GM21825 (cell line): ENCODE measurements at regions not wholly inside any gene's neighbourhood (a gene's known extent, or its start where the extent isn't known, plus 50 kb on each side); places are given as distances from the start of the nearest gene placed in this dataset.
"Not testable (repeated sequence)": the region's sequence is repeated elsewhere in the genome, so short reads cannot be mapped to it uniquely, and the experiment has no call there.

Experiments used
- ATAC-seq: cut with Tn5 transposase; IDR thresholded peaks from one replicate; pipeline ENCODE4 v1.9.1; 2021; ENCODE audit warnings: mild to moderate bottlenecking, moderate library complexity; ENCODE audit not compliant: unreplicated experiment

DNA sequence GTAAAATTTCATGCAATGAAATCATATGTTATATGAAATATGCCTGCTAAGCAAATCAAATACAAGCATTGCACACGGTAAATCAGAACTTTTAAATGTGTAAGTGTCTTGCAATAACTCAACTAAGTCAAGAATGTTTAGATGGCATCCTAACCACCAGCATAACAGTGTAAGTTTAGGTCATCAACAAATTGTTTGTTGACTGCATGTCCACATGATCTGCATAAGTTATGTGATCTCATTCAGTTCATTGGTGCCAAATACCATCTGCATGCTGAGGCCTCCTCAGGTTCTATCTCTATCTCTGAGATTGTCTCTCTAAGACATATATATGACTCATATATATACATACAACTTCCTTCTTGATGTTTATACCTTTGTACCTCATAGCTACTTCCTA is 159.6 kb upstream of the STK32A start:
- ATAC-seq = no peak

DNA sequence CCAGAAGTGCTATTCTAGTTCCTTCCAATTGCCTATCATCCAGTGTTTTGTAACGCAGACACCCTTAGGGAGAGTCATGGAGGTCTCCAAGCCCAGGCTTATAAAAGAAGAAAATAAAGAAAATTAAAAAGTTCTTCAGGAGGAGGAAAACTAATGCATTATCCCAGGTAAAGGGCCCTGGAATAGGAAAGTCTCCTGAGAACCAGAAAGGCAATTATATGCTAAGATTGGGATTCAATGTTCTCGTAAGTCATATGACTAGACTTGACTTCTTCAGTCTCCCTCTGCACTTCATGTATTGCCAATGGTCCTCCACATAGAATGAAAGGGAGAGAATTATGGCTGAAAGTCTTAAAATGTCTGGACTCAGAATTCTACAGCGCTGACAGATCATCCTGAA is 154.4 kb upstream of the STK32A start:
- no peak for ATAC-seq

GRCh38 chr5:147081311-147081764 is 153.5 kb upstream of the STK32A start:
- no peak for ATAC-seq

DNA sequence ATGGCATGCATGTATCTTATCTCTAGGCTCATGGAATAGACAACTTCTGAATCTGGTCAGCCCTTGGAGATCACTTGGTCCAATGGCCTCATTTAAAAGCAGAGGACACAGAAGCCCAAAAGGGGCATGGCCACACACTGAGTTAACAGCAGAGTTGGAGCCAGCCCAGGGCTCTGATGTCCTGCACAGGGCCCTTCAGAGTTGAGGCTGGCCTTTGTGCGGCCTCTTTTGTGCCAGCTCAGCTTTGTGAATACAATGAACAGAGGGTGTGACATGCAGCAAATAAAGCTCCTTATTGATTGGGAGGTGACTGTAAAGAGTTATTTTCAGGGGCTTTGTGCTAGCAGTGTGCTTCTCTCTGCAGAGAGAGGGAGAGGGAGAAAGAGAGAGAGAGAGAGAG is 150.1 kb upstream of the STK32A start:
- ATAC-seq = no peak

GRCh38 chr5:147085409-147085808 is 149.4 kb upstream of the STK32A start:
- ATAC-seq = no peak

- no peak for ATAC-seq
Observed at GRCh38 chr5:147092044-147092443, 142.8 kb upstream of the STK32A start.

GRCh38 chr5:147093138-147093537 is 141.7 kb upstream of the STK32A start:
- no peak for ATAC-seq

DNA sequence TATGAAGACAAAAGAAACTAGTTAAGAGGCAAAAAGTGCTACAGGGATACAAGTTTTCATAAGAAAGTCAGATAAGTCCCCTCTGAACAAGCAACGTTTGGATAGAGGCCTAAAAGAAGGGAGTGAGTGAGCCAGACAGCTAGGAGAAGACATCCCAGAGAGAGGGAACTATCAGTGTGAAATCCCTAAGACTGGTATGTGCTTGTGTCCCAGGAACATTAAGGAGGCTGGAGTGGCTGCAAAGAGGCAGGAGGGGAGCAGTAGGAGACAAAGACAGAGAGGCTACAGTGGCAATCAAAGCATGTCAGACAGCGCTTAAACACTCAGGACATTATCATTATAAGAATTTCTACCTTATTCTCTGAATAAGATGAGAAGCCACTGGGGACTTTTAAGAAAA is 139.1 kb upstream of the STK32A start:
- no peak for ATAC-seq

DNA sequence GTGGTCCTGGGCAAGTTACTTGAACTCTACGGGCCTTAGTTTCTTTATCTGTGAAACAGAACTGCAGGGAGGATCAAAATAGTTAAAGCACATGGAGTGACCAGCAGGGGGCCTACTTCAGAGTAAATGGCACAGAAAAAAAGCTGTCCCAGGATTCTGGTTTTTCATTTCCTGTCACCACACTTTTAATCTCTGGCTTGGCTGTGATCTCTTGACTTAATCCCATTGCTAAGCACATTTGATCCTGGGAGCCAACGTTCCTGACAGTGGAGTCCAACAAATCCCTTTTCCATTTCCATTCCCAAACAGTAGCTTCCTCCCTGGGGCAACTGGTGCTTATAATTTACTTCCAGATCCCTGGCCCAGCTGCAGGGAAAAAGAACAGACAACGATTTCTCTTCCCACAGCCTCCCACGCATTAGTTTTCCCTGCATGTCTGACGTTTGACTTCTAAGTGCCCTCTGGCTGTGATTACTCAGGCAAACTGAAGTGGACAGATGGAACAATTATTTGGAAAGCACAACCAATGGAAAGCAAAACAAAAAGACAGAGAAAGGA is 136.5 kb upstream of the STK32A start:
- ATAC-seq = no peak

- no peak for ATAC-seq
Observed at GRCh38 chr5:147101659-147102369, 133.0 kb upstream of the STK32A start.

DNA sequence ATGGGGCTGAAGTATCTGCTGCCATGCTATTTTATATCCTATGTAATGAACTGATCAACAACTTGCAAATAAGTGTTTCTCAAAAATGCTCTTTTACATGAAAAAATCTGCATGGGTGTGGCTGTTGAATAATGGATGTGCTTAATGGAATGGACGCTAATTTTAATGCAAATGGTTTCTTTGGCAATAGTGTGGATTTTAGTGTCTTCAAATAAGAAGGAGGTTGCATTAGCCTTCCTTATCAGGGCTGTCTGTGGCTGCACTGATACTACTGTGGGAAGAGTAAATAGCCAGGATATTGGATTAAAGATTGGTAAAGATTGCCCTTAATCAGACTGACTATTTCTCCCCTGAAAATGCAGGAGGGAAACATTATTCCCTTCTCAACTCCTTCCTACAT is 121.9 kb upstream of the STK32A start:
- no peak for ATAC-seq

DNA sequence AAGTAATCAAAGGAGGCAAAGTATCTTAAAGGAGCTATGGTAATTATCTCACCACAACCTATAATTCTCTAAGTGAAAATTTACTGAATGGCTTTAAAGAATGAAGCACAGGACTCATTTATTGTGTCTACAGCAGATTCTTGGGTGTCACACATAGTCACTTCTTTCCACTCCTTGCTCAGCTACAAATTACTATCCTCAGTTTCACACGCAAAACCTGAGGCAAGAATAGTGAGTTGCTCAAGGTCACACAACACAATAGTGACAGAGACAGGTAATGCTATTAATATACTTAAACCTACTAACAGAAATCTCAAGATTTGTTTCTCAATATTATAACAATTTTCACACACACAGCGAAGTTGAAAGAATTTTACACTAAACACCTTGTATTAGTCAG is 120.9 kb upstream of the STK32A start:
- ATAC-seq = no peak

DNA sequence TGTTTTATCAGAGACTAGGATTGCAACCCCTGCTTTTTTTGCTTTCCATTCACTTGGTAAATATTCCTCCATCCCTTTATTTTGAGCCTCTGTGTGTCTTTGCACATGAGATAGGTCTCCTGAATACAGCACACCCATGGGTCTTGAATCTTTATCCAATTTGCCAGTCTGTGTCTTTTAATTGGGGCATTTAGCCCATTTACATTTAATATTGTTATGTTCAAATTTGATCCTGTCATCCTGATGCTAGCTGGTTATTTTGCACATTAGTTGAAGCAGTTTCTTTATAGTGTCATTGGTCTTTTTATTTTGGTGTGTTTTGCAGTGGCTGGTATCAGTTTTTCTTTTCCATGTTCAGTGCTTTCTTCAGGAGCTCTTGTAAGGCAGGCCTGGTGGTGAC is 95.1 kb upstream of the STK32A start:
- ATAC-seq = not testable (repeated sequence)

DNA sequence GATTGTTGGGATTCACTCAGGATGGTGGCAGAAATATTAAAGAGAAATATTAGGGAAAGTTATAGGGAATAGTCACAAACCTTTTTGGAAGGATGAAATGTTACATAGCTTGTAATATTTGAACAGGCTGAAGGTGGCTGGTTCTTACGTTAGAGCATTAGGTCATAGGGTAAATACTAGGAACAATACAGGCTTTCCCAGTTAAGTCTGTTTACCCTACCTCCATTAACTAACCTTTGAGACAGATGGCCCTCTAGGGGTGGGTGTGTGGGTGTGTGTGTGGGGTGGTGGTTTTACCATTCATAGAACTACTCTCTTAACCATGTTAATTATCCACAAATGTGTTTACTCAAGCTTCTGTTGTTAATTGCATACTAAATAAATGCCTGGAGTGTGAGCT is 94.3 kb upstream of the STK32A start:
- no peak for ATAC-seq

- not testable (repeated sequence) for ATAC-seq
Observed at GRCh38 chr5:147141580-147141979, 93.2 kb upstream of the STK32A start.

DNA sequence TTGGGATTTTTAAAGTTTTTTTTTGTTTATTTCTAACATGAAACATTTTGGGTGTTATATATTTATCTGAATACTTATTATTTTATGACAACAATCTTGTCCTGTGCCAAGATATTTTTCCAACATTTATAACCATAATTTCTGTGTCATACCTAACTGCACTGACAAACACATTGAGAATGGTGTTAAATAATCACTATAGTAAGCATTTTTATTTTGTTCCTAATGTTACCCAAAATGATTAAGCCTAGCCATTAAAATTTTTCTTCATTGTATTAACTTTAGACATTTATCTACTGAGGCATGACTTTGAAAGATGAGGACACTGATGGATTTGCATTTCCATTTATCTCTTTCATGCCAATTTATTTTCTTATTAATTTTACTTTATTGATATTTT is 91.6 kb upstream of the STK32A start:
- ATAC-seq = no peak

DNA sequence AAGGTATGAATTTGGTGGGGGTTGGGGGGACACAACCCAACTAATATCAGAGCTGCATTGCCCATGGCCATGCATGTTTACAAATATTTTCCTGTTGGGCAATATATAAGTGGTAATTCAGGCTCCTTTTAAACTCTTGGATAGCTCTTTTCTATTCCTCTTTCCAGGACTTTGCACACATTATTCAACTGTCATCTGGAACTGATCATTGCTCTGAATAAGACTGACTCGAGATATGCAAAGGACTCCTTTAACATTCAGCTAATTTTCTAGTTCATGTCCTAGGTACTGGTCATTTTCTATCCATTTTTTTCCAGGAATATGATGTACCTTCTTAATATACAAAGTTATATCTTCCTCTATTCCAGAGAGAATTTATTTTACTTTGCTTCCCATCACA is 89.5 kb upstream of the STK32A start:
- no peak for ATAC-seq

- ATAC-seq = no peak
Observed at GRCh38 chr5:147148715-147149114, 86.1 kb upstream of the STK32A start.

DNA sequence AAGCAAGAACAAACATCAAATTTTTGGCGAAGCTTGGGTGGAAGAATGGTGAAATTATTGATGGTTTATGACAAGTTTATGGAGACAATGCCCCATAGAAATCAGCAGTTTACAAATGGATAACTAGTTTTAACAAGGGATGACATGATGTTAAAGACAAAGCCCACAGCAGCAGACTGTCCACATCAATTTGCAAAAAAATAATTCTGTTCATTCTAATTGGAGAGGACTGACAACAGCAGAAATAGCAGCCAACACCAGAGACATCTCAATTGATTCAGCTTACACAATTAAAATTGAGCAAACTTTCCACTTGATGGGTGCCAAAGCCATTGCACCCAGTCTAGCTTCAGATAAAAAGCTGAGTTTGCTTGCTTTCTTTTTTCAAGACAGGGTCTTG is 82.7 kb upstream of the STK32A start:
- ATAC-seq = no peak

DNA sequence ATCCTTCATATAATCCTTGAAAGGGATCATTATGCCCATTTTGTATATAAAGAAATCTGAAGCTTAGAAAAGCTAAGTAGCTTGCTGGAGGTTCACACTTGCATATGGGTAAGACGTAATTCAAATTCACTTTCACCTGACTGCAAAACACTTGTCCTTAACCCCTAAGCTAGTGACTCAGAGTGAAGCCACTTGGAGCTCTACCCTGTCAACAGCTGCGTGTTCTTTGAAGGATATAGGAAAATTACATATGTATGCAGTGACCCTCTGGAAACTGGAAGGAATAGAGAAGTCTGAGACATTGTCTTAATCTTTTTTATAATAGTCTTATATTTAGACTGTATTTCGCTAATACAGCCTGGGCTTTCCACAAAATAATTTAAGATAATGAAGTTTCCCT is 80.0 kb upstream of the STK32A start:
- ATAC-seq = no peak

- no peak for ATAC-seq
Observed at GRCh38 chr5:147156012-147156411, 78.8 kb upstream of the STK32A start.

DNA sequence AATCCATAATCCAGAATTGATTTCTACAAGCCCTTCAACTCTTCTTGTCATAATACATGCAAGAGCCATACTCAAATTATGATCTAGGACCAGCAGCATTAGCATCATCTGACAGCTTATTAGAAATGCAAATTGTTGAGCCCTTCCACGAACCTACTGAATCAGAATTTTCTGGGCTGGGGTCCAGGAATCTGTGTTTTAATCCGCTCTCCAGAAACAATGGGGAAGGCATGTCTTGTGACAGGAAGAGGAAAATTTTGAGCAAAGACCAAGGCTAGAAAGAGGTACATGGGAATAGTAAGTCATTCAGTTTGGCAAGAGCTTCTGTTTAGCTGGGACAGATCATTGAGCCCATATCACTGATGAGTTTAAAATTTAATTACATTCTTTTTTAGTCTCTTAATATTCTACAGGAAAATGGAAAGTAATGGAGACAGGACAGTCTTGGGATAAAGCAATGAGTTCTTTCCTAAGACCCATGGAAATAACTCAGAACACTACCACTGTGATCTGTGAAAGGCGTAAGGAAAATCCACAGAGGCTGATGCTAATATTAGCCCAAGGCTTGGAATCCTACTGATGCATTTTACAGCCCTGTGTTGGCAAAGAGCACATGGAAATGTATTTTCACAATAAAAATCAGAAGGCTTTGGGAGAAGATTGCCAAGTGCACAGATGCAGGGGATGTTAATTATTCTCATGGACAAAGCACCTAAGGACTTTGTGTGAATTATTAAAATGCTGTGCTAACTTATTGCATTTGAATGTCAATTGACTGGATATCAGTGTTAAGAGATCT is 73.7 kb upstream of the STK32A start:
- ATAC-seq = no peak
